ENCODE measurements at regions not wholly inside any gene's neighbourhood (a gene's known extent, or its start where the extent isn't known, plus 50 kb on each side); places are given as distances from the start of the nearest gene placed in this dataset.

- DNase-seq (ENCODE audit: low read depth, low spot score) (no peak), ATAC-seq (no peak)
- ChIA-PET CTCF (no interaction called here), RAD21 (ENCODE audit: low non-redundant PET in 1 of 2, low total read pairs in 2 of 2, uncharacterized antibody in 2 of 2, unreplicated experiment in 2 of 2) (no interaction called here), POLR2A (no interaction called here)
- Histone ChIP-seq H3K4me2 (ENCODE audit: low read length) (no peak overlapping the region), H3K79me2 (ENCODE audit: insufficient read depth, low read length) (no peaks in the 10 kb centered on the region), H3K36me3 (ENCODE audit: control insufficient read depth in 1 of 2, insufficient read depth in 2 of 2, low read length in 2 of 2) (no peaks in the 10 kb centered on the region), H2AFZ (ENCODE audit: low read depth, low read length, poor library complexity, severe bottlenecking) (no peak overlapping the region), H3K9me2 (ENCODE audit: insufficient read depth) (no peaks in the 10 kb centered on the region), H3K9ac (ENCODE audit: low read length) (no peak overlapping the region), H3K9me3 (ENCODE audit: control insufficient read depth in 1 of 2, insufficient read depth in 1 of 2, low read depth in 1 of 2, low read length in 2 of 2) (no peaks in the 10 kb centered on the region), H3K4me3 (replicated peaks in 1 of 2; ENCODE audit: low read depth in 1 of 2, low read length in 2 of 2) (no peak overlapping the region), H3K27ac (ENCODE audit: low read depth, low read length) (no peak overlapping the region), H3K27me3 (ENCODE audit: insufficient read depth, low read length) (no peaks in the 10 kb centered on the region), H4K20me1 (ENCODE audit: insufficient read depth) (no peaks in the 10 kb centered on the region), H3K4me1 (ENCODE audit: control insufficient read depth in 1 of 2, insufficient read depth in 2 of 2, low read length in 2 of 2) (peaks cover 2 to 20% of the 10 kb centered on the region in 2 experiments; a peak in 2 of 4 replicates)
- intact Hi-C loops (cut with micrococcal nuclease): no loop called here
- BruUV-seq (replicated peaks): no TSS peak
- TF ChIP-seq CEBPB (IDR thresholded peaks at IDR 0.05; ENCODE audit: low read depth) (no peak), ZFX (IDR thresholded peaks at IDR 0.05) (no peak), FOSL1 (IDR thresholded peaks at IDR 0.05; ENCODE audit: low read depth) (no peak), RAD21 (IDR thresholded peaks at IDR 0.05; ENCODE audit: low read depth) (no peak), EGR1 (IDR thresholded peaks at IDR 0.05; ENCODE audit: low read depth) (no peak), SIN3A (IDR thresholded peaks at IDR 0.05; ENCODE audit: low read depth) (no peak), TCF7L2 (IDR thresholded peaks at IDR 0.05; ENCODE audit: borderline replicate concordance, extremely low read depth, insufficient read depth, insufficient read length) (no peak), ELF1 (IDR thresholded peaks at IDR 0.05; ENCODE audit: borderline replicate concordance, low read depth) (no peak)
- TF ChIP-seq, protein P1, sequence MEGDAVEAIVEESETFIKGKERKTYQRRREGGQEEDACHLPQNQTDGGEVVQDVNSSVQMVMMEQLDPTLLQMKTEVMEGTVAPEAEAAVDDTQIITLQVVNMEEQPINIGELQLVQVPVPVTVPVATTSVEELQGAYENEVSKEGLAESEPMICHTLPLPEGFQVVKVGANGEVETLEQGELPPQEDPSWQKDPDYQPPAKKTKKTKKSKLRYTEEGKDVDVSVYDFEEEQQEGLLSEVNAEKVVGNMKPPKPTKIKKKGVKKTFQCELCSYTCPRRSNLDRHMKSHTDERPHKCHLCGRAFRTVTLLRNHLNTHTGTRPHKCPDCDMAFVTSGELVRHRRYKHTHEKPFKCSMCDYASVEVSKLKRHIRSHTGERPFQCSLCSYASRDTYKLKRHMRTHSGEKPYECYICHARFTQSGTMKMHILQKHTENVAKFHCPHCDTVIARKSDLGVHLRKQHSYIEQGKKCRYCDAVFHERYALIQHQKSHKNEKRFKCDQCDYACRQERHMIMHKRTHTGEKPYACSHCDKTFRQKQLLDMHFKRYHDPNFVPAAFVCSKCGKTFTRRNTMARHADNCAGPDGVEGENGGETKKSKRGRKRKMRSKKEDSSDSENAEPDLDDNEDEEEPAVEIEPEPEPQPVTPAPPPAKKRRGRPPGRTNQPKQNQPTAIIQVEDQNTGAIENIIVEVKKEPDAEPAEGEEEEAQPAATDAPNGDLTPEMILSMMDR (IDR thresholded peaks at IDR 0.05 in 2 of 3, conservative IDR thresholded peaks at IDR 0.05 in 1 of 3; ENCODE audit: borderline replicate concordance in 1 of 3, insufficient read depth in 1 of 3, low read depth in 2 of 3, low read length in 2 of 3): no peak
Observed at GRCh38 chr15:100772478-100772877, 107.2 kb upstream of the ALDH1A3 start.
